NT2/D1 (cell line): ENCODE measurements at regions not wholly inside any gene's neighbourhood (a gene's known extent, or its start where the extent isn't known, plus 50 kb on each side); places are given as distances from the start of the nearest gene placed in this dataset.

Experiments used
- SUZ12 ChIP-seq: IDR thresholded peaks from 2 replicates; pipeline ENCODE4 v1.6.1; 2011; ENCODE audit not compliant: insufficient read length, insufficient read depth; ENCODE audit errors: extremely low read depth
- YY1 ChIP-seq: IDR thresholded peaks from 2 replicates; pipeline ENCODE4 v1.6.1; 2011; ENCODE audit not compliant: insufficient read length, insufficient read depth
- ZNF274 ChIP-seq: IDR thresholded peaks from 2 replicates; pipeline ENCODE4 v1.6.1; 2011; ENCODE audit warnings: mild to moderate bottlenecking, low read depth, low read length

GRCh38 chr20:34163307-34163706 lies 51.3 kb upstream of the EIF2S2 start:
- no peak for TF ChIP-seq SUZ12
- no peak for TF ChIP-seq ZNF274
- no peak for TF ChIP-seq YY1
